Dendritic cell treated with granulocyte-macrophage colony-stimulating factor and Interleukin-4, amounts not matched to agents 40 ng/mL and 50 ng/mL, for 4 days (primary cell): ENCODE measurements at regions not wholly inside any gene's neighbourhood (a gene's known extent, or its start where the extent isn't known, plus 50 kb on each side); places are given as distances from the start of the nearest gene placed in this dataset.
"Not testable (repeated sequence)": the region's sequence is repeated elsewhere in the genome, so short reads cannot be mapped to it uniquely, and the experiment has no call there.

Source experiments
- H3K27ac Mint-ChIP-seq: one replicate; pipeline ENCODE4 v1.8.0; 2022; ENCODE audit warnings: mild to moderate bottlenecking, mixed read lengths
- H3K27me3 Mint-ChIP-seq: one replicate; pipeline ENCODE4 v1.8.0; 2022; ENCODE audit warnings: mild to moderate bottlenecking, mixed read lengths
- H3K36me3 Mint-ChIP-seq: one replicate; pipeline ENCODE4 v1.8.0; 2022; ENCODE audit warnings: low read depth, mixed read lengths
- H3K4me1 Mint-ChIP-seq: one replicate; pipeline ENCODE4 v1.8.0; 2022; ENCODE audit warnings: low read depth, mixed read lengths
- H3K4me3 Mint-ChIP-seq: one replicate; pipeline ENCODE4 v1.8.0; 2022; ENCODE audit warnings: mild to moderate bottlenecking, moderate library complexity, mixed read lengths
- H3K9me3 Mint-ChIP-seq: one replicate; pipeline ENCODE4 v1.8.0; 2022; ENCODE audit warnings: mixed read lengths
- intact Hi-C: fragments of 100-400 bp; cut with micrococcal nuclease; formaldehyde crosslinking; loops from one replicate; pipeline ENCODE4 v1.15.0; 2022

- H3K36me3 Mint-ChIP-seq: no peaks in the 10 kb centered on the region
- no peaks in the 10 kb centered on the region for H3K27me3 Mint-ChIP-seq
- H3K9me3 Mint-ChIP-seq: peaks cover 37% of the 10 kb centered on the region
- H3K4me1 Mint-ChIP-seq: no peaks in the 10 kb centered on the region
- H3K4me3 Mint-ChIP-seq: no peak overlapping the region
- no peak overlapping the region for H3K27ac Mint-ChIP-seq
- intact Hi-C loops: no loop called here
These were observed 585.6 kb downstream of the NUP35 start for GRCh38 chr2:183709829-183710228.

- intact Hi-C loops: no loop called here
- Mint-ChIP-seq H3K27ac (no peak overlapping the region), H3K36me3 (no peaks in the 10 kb centered on the region), H3K4me3 (no peak overlapping the region), H3K27me3 (no peaks in the 10 kb centered on the region), H3K9me3 (no peaks in the 10 kb centered on the region), H3K4me1 (no peaks in the 10 kb centered on the region)
These were observed 594.0 kb downstream of the NUP35 start for GRCh38 chr2:183718246-183718645.

GRCh38 chr2:183723278-183723677 is 599.0 kb downstream of the NUP35 start:
- H3K9me3 Mint-ChIP-seq: peaks cover 9% of the 10 kb centered on the region
- intact Hi-C loops: no loop called here
- H3K4me1 Mint-ChIP-seq: no peaks in the 10 kb centered on the region
- H3K36me3 Mint-ChIP-seq: no peaks in the 10 kb centered on the region
- H3K4me3 Mint-ChIP-seq: no peak overlapping the region
- H3K27ac Mint-ChIP-seq: no peak overlapping the region
- no peaks in the 10 kb centered on the region for H3K27me3 Mint-ChIP-seq

GRCh38 chr2:183729380-183729779 is 605.1 kb downstream of the NUP35 start:
- no peaks in the 10 kb centered on the region for H3K4me1 Mint-ChIP-seq
- intact Hi-C loops: no loop called here
- H3K9me3 Mint-ChIP-seq: peaks cover 30% of the 10 kb centered on the region
- no peak overlapping the region for H3K4me3 Mint-ChIP-seq
- H3K27ac Mint-ChIP-seq: no peak overlapping the region
- no peaks in the 10 kb centered on the region for H3K27me3 Mint-ChIP-seq
- no peaks in the 10 kb centered on the region for H3K36me3 Mint-ChIP-seq

- Mint-ChIP-seq H3K36me3 (no peaks in the 10 kb centered on the region), H3K9me3 (peaks cover 32% of the 10 kb centered on the region), H3K4me1 (no peaks in the 10 kb centered on the region), H3K27me3 (no peaks in the 10 kb centered on the region), H3K4me3 (no peak overlapping the region), H3K27ac (no peak overlapping the region)
- intact Hi-C loops: no loop called here
These were observed 616.0 kb downstream of the NUP35 start for GRCh38 chr2:183740241-183740640.

GRCh38 chr2:183752571-183752970 is 628.3 kb downstream of the NUP35 start:
- Mint-ChIP-seq H3K27me3 (no peaks in the 10 kb centered on the region), H3K36me3 (no peaks in the 10 kb centered on the region), H3K4me1 (no peaks in the 10 kb centered on the region), H3K9me3 (peaks cover 54% of the 10 kb centered on the region), H3K4me3 (no peak overlapping the region), H3K27ac (no peak overlapping the region)
- intact Hi-C loops: no loop called here

GRCh38 chr2:183759033-183759432 is 634.8 kb downstream of the NUP35 start:
- Mint-ChIP-seq H3K27ac (no peak overlapping the region), H3K4me3 (no peak overlapping the region), H3K4me1 (no peaks in the 10 kb centered on the region)

GRCh38 chr2:183773775-183774174 is 649.5 kb downstream of the NUP35 start:
- Mint-ChIP-seq H3K4me1 (no peaks in the 10 kb centered on the region), H3K36me3 (no peaks in the 10 kb centered on the region), H3K9me3 (peaks cover 64% of the 10 kb centered on the region), H3K27ac (no peak overlapping the region), H3K27me3 (no peaks in the 10 kb centered on the region), H3K4me3 (no peak overlapping the region)
- intact Hi-C loops: no loop called here

More at GRCh38 chr2:183759033-183759432, 634.8 kb downstream of the NUP35 start:
- Mint-ChIP-seq H3K27me3 (no peaks in the 10 kb centered on the region), H3K36me3 (no peaks in the 10 kb centered on the region), H3K9me3 (peaks cover 15% of the 10 kb centered on the region)
- intact Hi-C loops: no loop called here

GRCh38 chr2:183780072-183780471 is 655.8 kb downstream of the NUP35 start:
- Mint-ChIP-seq H3K27ac (no peak overlapping the region), H3K27me3 (no peaks in the 10 kb centered on the region), H3K4me3 (no peak overlapping the region), H3K4me1 (no peaks in the 10 kb centered on the region), H3K36me3 (no peaks in the 10 kb centered on the region), H3K9me3 (peaks cover 65% of the 10 kb centered on the region)
- intact Hi-C loops: no loop called here

- Mint-ChIP-seq H3K27me3 (no peaks in the 10 kb centered on the region), H3K4me1 (no peaks in the 10 kb centered on the region), H3K36me3 (no peaks in the 10 kb centered on the region), H3K4me3 (no peak overlapping the region), H3K9me3 (peaks cover 52% of the 10 kb centered on the region), H3K27ac (no peak overlapping the region)
- intact Hi-C loops: no loop called here
These were observed 658.2 kb downstream of the NUP35 start for GRCh38 chr2:183782436-183782835.

GRCh38 chr2:183788796-183789195 is 664.6 kb downstream of the NUP35 start:
- H3K27me3 Mint-ChIP-seq, H3K36me3 Mint-ChIP-seq, H3K4me3 Mint-ChIP-seq, H3K4me1 Mint-ChIP-seq, H3K27ac Mint-ChIP-seq, intact Hi-C loops: not testable (repeated sequence)
- peaks cover 56% of the 10 kb centered on the region for H3K9me3 Mint-ChIP-seq

- H3K4me3 Mint-ChIP-seq, H3K4me1 Mint-ChIP-seq, H3K36me3 Mint-ChIP-seq, intact Hi-C loops, H3K27me3 Mint-ChIP-seq, H3K27ac Mint-ChIP-seq: not testable (repeated sequence)
- H3K9me3 Mint-ChIP-seq: peaks cover 65% of the 10 kb centered on the region
These were observed 668.1 kb downstream of the NUP35 start for GRCh38 chr2:183792165-183792924.

GRCh38 chr2:183798535-183798934 is 674.3 kb downstream of the NUP35 start:
- Mint-ChIP-seq H3K36me3 (no peaks in the 10 kb centered on the region), H3K9me3 (peaks cover 55% of the 10 kb centered on the region), H3K27ac (no peak overlapping the region), H3K4me3 (no peak overlapping the region), H3K4me1 (no peaks in the 10 kb centered on the region), H3K27me3 (no peaks in the 10 kb centered on the region)
- intact Hi-C loops: no loop called here

- no peak overlapping the region for H3K4me3 Mint-ChIP-seq
- H3K36me3 Mint-ChIP-seq: no peaks in the 10 kb centered on the region
- intact Hi-C loops: no loop called here
- H3K9me3 Mint-ChIP-seq: peaks cover 43% of the 10 kb centered on the region
- no peaks in the 10 kb centered on the region for H3K27me3 Mint-ChIP-seq
- H3K27ac Mint-ChIP-seq: no peak overlapping the region
- no peaks in the 10 kb centered on the region for H3K4me1 Mint-ChIP-seq
These were observed 675.5 kb downstream of the NUP35 start for GRCh38 chr2:183799761-183800160.

- no peaks in the 10 kb centered on the region for H3K4me1 Mint-ChIP-seq
- no peaks in the 10 kb centered on the region for H3K36me3 Mint-ChIP-seq
- H3K27ac Mint-ChIP-seq: no peak overlapping the region
- peaks cover 30% of the 10 kb centered on the region for H3K9me3 Mint-ChIP-seq
- H3K27me3 Mint-ChIP-seq: no peaks in the 10 kb centered on the region
- intact Hi-C loops: no loop called here
- H3K4me3 Mint-ChIP-seq: no peak overlapping the region
These were observed 679.4 kb downstream of the NUP35 start for GRCh38 chr2:183803596-183803995.
